HG03103 (cell line): ENCODE measurements at regions not wholly inside any gene's neighbourhood (a gene's known extent, or its start where the extent isn't known, plus 50 kb on each side); places are given as distances from the start of the nearest gene placed in this dataset.

Source experiments
- ATAC-seq: cut with Tn5 transposase; IDR thresholded peaks from one replicate; pipeline ENCODE4 v1.9.1; 2021; ENCODE audit warnings: low read depth; ENCODE audit not compliant: unreplicated experiment

- ATAC-seq: no peak
These were observed 128.1 kb downstream of the TEX29 start for GRCh38 chr13:111448504-111448903.

GRCh38 chr13:111449041-111449440 lies 128.6 kb downstream of the TEX29 start:
- no peak for ATAC-seq

GRCh38 chr13:111451402-111451801 lies 131.0 kb downstream of the TEX29 start:
- ATAC-seq: no peak

GRCh38 chr13:111456452-111457230 lies 136.2 kb downstream of the TEX29 start:
- ATAC-seq: no peak

- ATAC-seq: no peak
These were observed 137.6 kb downstream of the TEX29 start for GRCh38 chr13:111458001-111458531.

GRCh38 chr13:111458739-111459138 lies 138.3 kb downstream of the TEX29 start:
- no peak for ATAC-seq

- no peak for ATAC-seq
These were observed 139.5 kb downstream of the TEX29 start for GRCh38 chr13:111459803-111460547.

GRCh38 chr13:111460548-111461444 lies 140.4 kb downstream of the TEX29 start:
- ATAC-seq: no peak

GRCh38 chr13:111461445-111462149 lies 141.2 kb downstream of the TEX29 start:
- no peak for ATAC-seq

GRCh38 chr13:111462221-111462764 lies 141.9 kb downstream of the TEX29 start:
- no peak for ATAC-seq

- no peak for ATAC-seq
These were observed 142.5 kb downstream of the TEX29 start for GRCh38 chr13:111462944-111463343.

GRCh38 chr13:111467111-111467890 lies 146.9 kb downstream of the TEX29 start:
- no peak for ATAC-seq

GRCh38 chr13:111468037-111468959 lies 147.9 kb downstream of the TEX29 start:
- ATAC-seq: no peak

GRCh38 chr13:111469450-111469849 lies 149.0 kb downstream of the TEX29 start:
- ATAC-seq: no peak

GRCh38 chr13:111469916-111470506 lies 149.6 kb downstream of the TEX29 start:
- no peak for ATAC-seq

GRCh38 chr13:111470933-111471332 lies 150.5 kb downstream of the TEX29 start:
- no peak for ATAC-seq

- ATAC-seq: no peak
These were observed 151.6 kb downstream of the TEX29 start for GRCh38 chr13:111472083-111472482.
